NB4 (cell line): ENCODE measurements at regions not wholly inside any gene's neighbourhood (a gene's known extent, or its start where the extent isn't known, plus 50 kb on each side); places are given as distances from the start of the nearest gene placed in this dataset.
"Not testable (repeated sequence)": the region's sequence is repeated elsewhere in the genome, so short reads cannot be mapped to it uniquely, and the experiment has no call there.

Source experiments
- CTCF ChIP-seq: IDR thresholded peaks from one replicate; pipeline ENCODE4 v1.5.1; 2012; ENCODE audit warnings: low read depth, low read length
- MYC ChIP-seq: IDR thresholded peaks from 2 replicates; pipeline ENCODE4 v1.6.1; 2011; ENCODE audit warnings: low read depth, low read length
- POLR2A ChIP-seq: IDR thresholded peaks from 2 replicates; pipeline ENCODE4 v1.6.1; 2011; ENCODE audit warnings: mild to moderate bottlenecking; ENCODE audit not compliant: insufficient read length; ENCODE audit errors: extremely low read depth
- TF ChIP-seq, protein P1 (sequence below): IDR thresholded peaks from 2 replicates; pipeline ENCODE4 v1.6.1; 2011; ENCODE audit warnings: low read depth, low read length

DNA sequence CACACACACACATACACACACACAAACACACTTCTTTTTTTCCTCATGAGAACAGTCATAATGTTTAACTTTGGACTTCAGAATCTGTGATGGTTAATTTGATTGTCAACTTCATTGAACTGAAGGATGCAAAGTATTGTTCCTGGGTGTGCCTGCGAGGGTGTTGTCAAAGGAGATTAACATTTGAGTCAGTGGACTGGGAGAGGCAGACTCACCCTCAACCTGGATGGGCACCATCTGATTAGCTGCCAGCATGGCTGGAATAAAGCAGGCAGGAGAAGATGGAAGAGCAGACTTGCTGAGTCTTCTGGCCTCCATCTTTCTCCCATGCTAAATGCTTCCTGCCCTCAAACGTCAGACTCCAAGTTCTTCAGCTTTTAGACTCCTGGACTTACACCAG, 167.6 kb upstream of the CRBN start:
- not testable (repeated sequence) for TF ChIP-seq CTCF, POLR2A, MYC
- TF ChIP-seq, protein P1, sequence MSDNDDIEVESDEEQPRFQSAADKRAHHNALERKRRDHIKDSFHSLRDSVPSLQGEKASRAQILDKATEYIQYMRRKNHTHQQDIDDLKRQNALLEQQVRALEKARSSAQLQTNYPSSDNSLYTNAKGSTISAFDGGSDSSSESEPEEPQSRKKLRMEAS: not testable (repeated sequence)
